CD4-positive, alpha-beta memory T cell (primary cell): ENCODE measurements at regions not wholly inside any gene's neighbourhood (a gene's known extent, or its start where the extent isn't known, plus 50 kb on each side); places are given as distances from the start of the nearest gene placed in this dataset.
A peak's percentile ranks its signal among the peaks of the same experiment; 100 is the strongest.

ENCODE experiments used
- CTCF ChIA-PET: fragments of 350-600 bp; sonication (Branson Sonifier 250); formaldehyde crosslinking; loops from one replicate; lab custom pipeline; 2021; ENCODE audit warnings: inconsistent platforms; ENCODE audit not compliant: partially characterized antibody; lab: Charles Lee
- POLR2A ChIA-PET: fragments of 350-600 bp; sonication (Branson Sonifier 250); formaldehyde crosslinking; loops from one replicate; lab custom pipeline; 2021; ENCODE audit not compliant: partially characterized antibody; lab: Charles Lee
- DNase-seq, 5 donors: peaks; one replicate each; pipeline versions ENCODE4 v3.0.0 to v3.0.0-alpha.2; 2020 to 2022; ENCODE audit warnings: mixed read lengths in 1 of 5
- H3K27ac ChIP-seq: one replicate; pipeline ENCODE4 v1.7.0; 2013; ENCODE audit warnings: low read depth, low read length
- H3K27me3 ChIP-seq: 2 replicates; pipeline ENCODE4 v1.7.0; 2013; ENCODE audit warnings: mild to moderate bottlenecking, low read length, moderate library complexity; ENCODE audit not compliant: insufficient read depth
- H3K36me3 ChIP-seq: 2 replicates; pipeline ENCODE4 v1.7.0; 2013; ENCODE audit warnings: mild to moderate bottlenecking, low read length, moderate library complexity; ENCODE audit not compliant: insufficient read depth
- H3K4me1 ChIP-seq: 2 replicates; pipeline ENCODE4 v1.7.0; 2013; ENCODE audit warnings: mild to moderate bottlenecking, low read length, moderate library complexity; ENCODE audit not compliant: insufficient read depth
- H3K4me3 ChIP-seq, 2 donors: one replicate each; pipeline ENCODE4 v1.7.0; 2013; ENCODE audit warnings: low read length in 2 of 2, mild to moderate bottlenecking in 1 of 2
- H3K9me3 ChIP-seq, 2 donors: one replicate each; pipeline ENCODE4 v1.7.0; 2013; ENCODE audit warnings: low read length in 2 of 2, control low read depth in 1 of 2; ENCODE audit not compliant: control insufficient read depth in 1 of 2
- H3K27ac Mint-ChIP-seq, 7 donors: one replicate each; pipeline ENCODE4 v1.8.0; 2020 to 2021; ENCODE audit warnings: mixed read lengths in 7 of 7, mild to moderate bottlenecking in 6 of 7, inconsistent platforms in 3 of 7, moderate library complexity in 3 of 7
- H3K27me3 Mint-ChIP-seq, 2 donors: one replicate each; pipeline ENCODE4 v1.8.0; 2020 to 2021; ENCODE audit warnings: mixed read lengths in 2 of 2
- H3K36me3 Mint-ChIP-seq, 2 donors: one replicate each; pipeline ENCODE4 v1.8.0; 2020 to 2021; ENCODE audit warnings: mixed read lengths in 2 of 2, inconsistent platforms in 1 of 2, mild to moderate bottlenecking in 1 of 2
- H3K4me1 Mint-ChIP-seq, 4 donors: one replicate each; pipeline ENCODE4 v1.8.0; 2020 to 2021; ENCODE audit warnings: mixed read lengths in 4 of 4, mild to moderate bottlenecking in 1 of 4
- H3K4me3 Mint-ChIP-seq, 8 donors: one replicate each; pipeline ENCODE4 v1.8.0; 2020 to 2021; ENCODE audit warnings: mixed read lengths in 8 of 8, mild to moderate bottlenecking in 7 of 8, moderate library complexity in 6 of 8, inconsistent platforms in 3 of 8
- H3K9me3 Mint-ChIP-seq, 8 donors: one replicate each; pipeline ENCODE4 v1.8.0; 2020 to 2021; ENCODE audit warnings: mixed read lengths in 8 of 8, mild to moderate bottlenecking in 5 of 8, inconsistent platforms in 3 of 8, moderate library complexity in 1 of 8
- intact Hi-C: fragments of 100-400 bp; cut with micrococcal nuclease; formaldehyde crosslinking; loops from one replicate; pipeline ENCODE4 v1.15.1; 2023

GRCh38 chr10:4043897-4044665 lies 259.1 kb upstream of the KLF6 start:
- ChIA-PET CTCF (no interaction called here), POLR2A (no interaction called here)
- Histone ChIP-seq H3K9me3 (peaks cover 0 to 8% of the 10 kb centered on the region in 2 donors), H3K27ac (no peak overlapping the region), H3K36me3 (no peaks in the 10 kb centered on the region), H3K27me3 (no peaks in the 10 kb centered on the region), H3K4me3 (no peak overlapping the region), H3K4me1 (no peaks in the 10 kb centered on the region)
- H3K36me3 Mint-ChIP-seq = peaks cover 8 to 20% of the 10 kb centered on the region in 2 donors
- intact Hi-C loops = no loop called here
- H3K27ac Mint-ChIP-seq = no peak overlapping the region
- H3K9me3 Mint-ChIP-seq = peaks cover 3 to 24% (median 16%) of the 10 kb centered on the region in 8 donors
- H3K27me3 Mint-ChIP-seq = no peaks in the 10 kb centered on the region
- no peaks in the 10 kb centered on the region for H3K4me1 Mint-ChIP-seq
- no peak overlapping the region for H3K4me3 Mint-ChIP-seq
- DNase-seq = no peak

- Histone ChIP-seq H3K4me3 (no peak overlapping the region), H3K27me3 (no peaks in the 10 kb centered on the region), H3K9me3 (peaks cover 0 to 8% of the 10 kb centered on the region in 2 donors), H3K4me1 (no peaks in the 10 kb centered on the region), H3K27ac (no peak overlapping the region), H3K36me3 (no peaks in the 10 kb centered on the region)
- Mint-ChIP-seq H3K36me3 (peaks cover 8 to 20% of the 10 kb centered on the region in 2 donors), H3K27me3 (no peaks in the 10 kb centered on the region), H3K4me3 (no peak overlapping the region), H3K9me3 (peaks cover 3 to 24% (median 16%) of the 10 kb centered on the region in 8 donors), H3K27ac (no peak overlapping the region), H3K4me1 (no peaks in the 10 kb centered on the region)
- intact Hi-C loops = no loop called here
- POLR2A ChIA-PET = interaction anchor here (1.0 kb wide), 1 partner anchor 10 kb away, joined by 3 read pairs; no protein-coding TSS in a partner anchor
- CTCF ChIA-PET = interaction anchor here (1.4 kb wide), 1 partner anchor 9 kb away, joined by 6 read pairs; no protein-coding TSS in a partner anchor
- DNase-seq = no peak
These were observed 256.6 kb upstream of the KLF6 start for GRCh38 chr10:4041635-4042034.

GRCh38 chr10:4038000-4038399 lies 253.0 kb upstream of the KLF6 start:
- Mint-ChIP-seq H3K27ac (no peak overlapping the region), H3K4me1 (peaks cover 15 to 27% (median 23%) of the 10 kb centered on the region in 4 donors), H3K4me3 (no peak overlapping the region), H3K27me3 (no peaks in the 10 kb centered on the region), H3K9me3 (peaks cover 3 to 24% (median 16%) of the 10 kb centered on the region in 8 donors), H3K36me3 (peaks cover 8 to 20% of the 10 kb centered on the region in 2 donors)
- H3K27ac ChIP-seq = no peak overlapping the region
- POLR2A ChIA-PET = interaction anchor here (1.3 kb wide), 1 partner anchor 61 kb away, joined by 4 read pairs; no protein-coding TSS in a partner anchor
- peaks cover 0 to 8% of the 10 kb centered on the region in 2 donors for H3K9me3 ChIP-seq
- peaks cover 26% of the 10 kb centered on the region for H3K4me1 ChIP-seq
- H3K36me3 ChIP-seq = no peaks in the 10 kb centered on the region
- intact Hi-C loops = no loop called here
- no peak for DNase-seq
- no peak overlapping the region for H3K4me3 ChIP-seq
- H3K27me3 ChIP-seq = no peaks in the 10 kb centered on the region
- CTCF ChIA-PET = interaction anchor here (0.7 kb wide), 1 partner anchor 22 kb away, joined by 3 read pairs; no protein-coding TSS in a partner anchor

GRCh38 chr10:4035599-4035945 lies 250.6 kb upstream of the KLF6 start:
- Mint-ChIP-seq H3K36me3 (peaks cover 0 to 2% of the 10 kb centered on the region in 2 donors), H3K27me3 (no peaks in the 10 kb centered on the region), H3K4me3 (peak overlapping the region in 6 of 8 donors; percentile 74 to 90 (median 84)), H3K9me3 (peaks cover 0 to 2% (median 0%) of the 10 kb centered on the region in 8 donors), H3K27ac (peak overlapping the region; percentile 9 to 89 (median 76)), H3K4me1 (peaks cover 17 to 31% (median 26%) of the 10 kb centered on the region in 4 donors)
- H3K4me1 ChIP-seq = peaks cover 27% of the 10 kb centered on the region
- H3K9me3 ChIP-seq = no peaks in the 10 kb centered on the region
- H3K4me3 ChIP-seq = peak overlapping the region in 1 of 2 donors; percentile 2
- DNase-seq = no peak
- ChIA-PET POLR2A (interaction anchor here (0.7 to 3.0 kb wide), 6 partner anchors 96 to 1531 kb away, joined by 3 to 22 read pairs (median 3); partner anchors contain the start of gene KLF6), CTCF (interaction anchor here (1.1 kb wide), 1 partner anchor 22 kb away, joined by 3 read pairs; no protein-coding TSS in a partner anchor)
- no peaks in the 10 kb centered on the region for H3K27me3 ChIP-seq
- intact Hi-C loops = no loop called here
- no peaks in the 10 kb centered on the region for H3K36me3 ChIP-seq
- no peak overlapping the region for H3K27ac ChIP-seq

GRCh38 chr10:4034907-4035598 lies 250.0 kb upstream of the KLF6 start:
- CTCF ChIA-PET = interaction anchor here (1.1 kb wide), 1 partner anchor 21 kb away, joined by 3 read pairs; no protein-coding TSS in a partner anchor
- peak overlapping the region; percentile 29 to 90 (median 82) for H3K4me3 Mint-ChIP-seq
- no peaks in the 10 kb centered on the region for H3K36me3 Mint-ChIP-seq
- H3K36me3 ChIP-seq = no peaks in the 10 kb centered on the region
- H3K27ac Mint-ChIP-seq = peak overlapping the region; percentile 57 to 89 (median 76)
- intact Hi-C loops = no loop called here
- H3K27me3 Mint-ChIP-seq = no peaks in the 10 kb centered on the region
- no peaks in the 10 kb centered on the region for H3K27me3 ChIP-seq
- DNase-seq = peak in 3 of 5 donors; percentile 7 to 21 (median 16)
- H3K4me1 Mint-ChIP-seq = peaks cover 17 to 31% (median 26%) of the 10 kb centered on the region in 4 donors
- peak overlapping the region; percentile 26 for H3K27ac ChIP-seq
- no peaks in the 10 kb centered on the region for H3K9me3 ChIP-seq
- peaks cover 27% of the 10 kb centered on the region for H3K4me1 ChIP-seq
- H3K4me3 ChIP-seq = peak overlapping the region in 1 of 2 donors; percentile 2
- POLR2A ChIA-PET = interaction anchor here (0.7 to 3.0 kb wide), 6 partner anchors 22 to 1532 kb away, joined by 3 to 22 read pairs (median 4); partner anchors contain the start of gene KLF6
- H3K9me3 Mint-ChIP-seq = no peaks in the 10 kb centered on the region

GRCh38 chr10:4033341-4033896 lies 248.4 kb upstream of the KLF6 start:
- Histone ChIP-seq H3K27me3 (no peaks in the 10 kb centered on the region), H3K36me3 (no peaks in the 10 kb centered on the region), H3K4me1 (peaks cover 27% of the 10 kb centered on the region), H3K27ac (no peak overlapping the region), H3K4me3 (peak overlapping the region in 1 of 2 donors; percentile 5), H3K9me3 (no peaks in the 10 kb centered on the region)
- ChIA-PET CTCF (no interaction called here), POLR2A (no interaction called here)
- Mint-ChIP-seq H3K9me3 (no peaks in the 10 kb centered on the region), H3K27me3 (no peaks in the 10 kb centered on the region), H3K4me1 (peaks cover 17 to 31% (median 27%) of the 10 kb centered on the region in 4 donors), H3K27ac (peak overlapping the region; percentile 21 to 86 (median 63)), H3K4me3 (peak overlapping the region; percentile 13 to 75 (median 55)), H3K36me3 (no peaks in the 10 kb centered on the region)
- no peak for DNase-seq
- intact Hi-C loops = no loop called here
